Adrenal gland (tissue), 5 donors: ENCODE measurements at regions not wholly inside any gene's neighbourhood (a gene's known extent, or its start where the extent isn't known, plus 50 kb on each side); places are given as distances from the start of the nearest gene placed in this dataset.

Experiments used
- CTCF ChIP-seq, 6 experiments: fragments of 450-650 bp in 4 of 6; fragments of 200-600 bp in 2 of 6; sonication (generic) in 1 of 6; IDR thresholded peaks; 1 replicate in 5 of 6; 2 replicates in 1 of 6; pipeline versions ENCODE4 v1.5.1 to v1.8.0; 2016 to 2021; ENCODE audit warnings: antibody characterized with exemption in 6 of 6, mild to moderate bottlenecking in 2 of 6, moderate library complexity in 1 of 6
- POLR2A ChIP-seq, 2 donors: fragments of 450-650 bp; IDR thresholded peaks; one replicate each; pipeline ENCODE4 v1.6.1; 2017; ENCODE audit warnings: antibody characterized with exemption in 2 of 2, mild to moderate bottlenecking in 2 of 2, moderate library complexity in 1 of 2
- donor health status: DM: no; HTN: no; CAD: no.

GRCh38 chr3:67290438-67290837 lies 292.3 kb downstream of the KBTBD8 start:
- TF ChIP-seq CTCF (IDR thresholded peaks at IDR 0.05) = no peak
- no peak for TF ChIP-seq POLR2A (IDR thresholded peaks at IDR 0.05)
